Ishikawa (cell line): ENCODE measurements at regions not wholly inside any gene's neighbourhood (a gene's known extent, or its start where the extent isn't known, plus 50 kb on each side); places are given as distances from the start of the nearest gene placed in this dataset.

Experiments used
- CEBPB ChIP-seq: IDR thresholded peaks from 2 replicates; pipeline ENCODE4 v1.6.1; 2012
- CREB1 ChIP-seq: IDR thresholded peaks from 2 replicates; pipeline ENCODE4 v1.6.1; 2012; ENCODE audit warnings: low read depth
- EGR1 ChIP-seq: IDR thresholded peaks from 2 replicates; pipeline ENCODE4 v1.6.1; 2012
- EP300 ChIP-seq: IDR thresholded peaks from 2 replicates; pipeline ENCODE4 v1.6.1; 2012; ENCODE audit warnings: borderline replicate concordance
- FOXM1 ChIP-seq: IDR thresholded peaks from 2 replicates; pipeline ENCODE4 v1.6.1; 2012; ENCODE audit warnings: low read depth, borderline replicate concordance
- MAX ChIP-seq: IDR thresholded peaks from 2 replicates; pipeline ENCODE4 v1.6.1; 2012
- NFIC ChIP-seq: IDR thresholded peaks from 2 replicates; pipeline ENCODE4 v1.6.1; 2012
- RAD21 ChIP-seq: IDR thresholded peaks from 2 replicates; pipeline ENCODE4 v1.6.1; 2012; ENCODE audit warnings: low read depth
- REST ChIP-seq: IDR thresholded peaks from 2 replicates; pipeline ENCODE4 v1.6.1; 2012; ENCODE audit warnings: low read depth, mild to moderate bottlenecking
- TAF1 ChIP-seq: IDR thresholded peaks from 2 replicates; pipeline ENCODE4 v1.6.1; 2012; ENCODE audit warnings: low read depth, mild to moderate bottlenecking
- TCF12 ChIP-seq: IDR thresholded peaks from 2 replicates; pipeline ENCODE4 v1.6.1; 2012; ENCODE audit warnings: low read depth
- TEAD4 ChIP-seq: IDR thresholded peaks from 2 replicates; pipeline ENCODE4 v1.6.1; 2012
- USF1 ChIP-seq: IDR thresholded peaks from 2 replicates; pipeline ENCODE4 v1.6.1; 2012
- YY1 ChIP-seq: IDR thresholded peaks from 2 replicates; pipeline ENCODE4 v1.6.1; 2012; ENCODE audit warnings: low read depth
- ZBTB7A ChIP-seq: IDR thresholded peaks from 2 replicates; pipeline ENCODE4 v1.6.1; 2012; ENCODE audit warnings: low read depth

GRCh38 chr4:58734030-58734674, 1624.0 kb upstream of the IGFBP7 start:
- TF ChIP-seq RAD21 (no peak), CREB1 (no peak), TEAD4 (no peak), TAF1 (no peak), FOXM1 (no peak), YY1 (no peak), USF1 (no peak), TCF12 (no peak), MAX (no peak), EGR1 (no peak), ZBTB7A (no peak), EP300 (no peak), CEBPB (no peak), REST (no peak), NFIC (no peak)

- TF ChIP-seq RAD21 (peak; percentile 43), EGR1 (no peak), REST (no peak), CREB1 (no peak), CEBPB (no peak), NFIC (no peak), FOXM1 (no peak), TEAD4 (no peak), ZBTB7A (no peak)
These were observed 1622.8 kb upstream of the IGFBP7 start for GRCh38 chr4:58732973-58733372.

GRCh38 chr4:58723954-58724353, 1613.8 kb upstream of the IGFBP7 start:
- TF ChIP-seq ZBTB7A (no peak), MAX (no peak), RAD21 (no peak)

- TF ChIP-seq REST (no peak), RAD21 (no peak), FOXM1 (no peak), CREB1 (no peak), EGR1 (no peak), NFIC (no peak), MAX (no peak), CEBPB (no peak), EP300 (no peak), TCF12 (no peak), ZBTB7A (no peak), TAF1 (no peak), TEAD4 (no peak), YY1 (no peak), USF1 (no peak)
These were observed 1600.9 kb upstream of the IGFBP7 start for GRCh38 chr4:58711039-58711438.

GRCh38 chr4:58688568-58688967, 1578.4 kb upstream of the IGFBP7 start:
- no peak for TF ChIP-seq ZBTB7A
- no peak for TF ChIP-seq CEBPB
- no peak for TF ChIP-seq MAX
- TF ChIP-seq NFIC = no peak
- no peak for TF ChIP-seq REST
- no peak for TF ChIP-seq TEAD4
- TF ChIP-seq EGR1 = no peak
- no peak for TF ChIP-seq YY1
- no peak for TF ChIP-seq CREB1
- no peak for TF ChIP-seq USF1
- no peak for TF ChIP-seq EP300
- no peak for TF ChIP-seq FOXM1
- no peak for TF ChIP-seq TCF12
- no peak for TF ChIP-seq RAD21
- no peak for TF ChIP-seq TAF1
